Psoas muscle (tissue), 7 donors: ENCODE measurements at regions not wholly inside any gene's neighbourhood (a gene's known extent, or its start where the extent isn't known, plus 50 kb on each side); places are given as distances from the start of the nearest gene placed in this dataset.
"Not testable (repeated sequence)": the region's sequence is repeated elsewhere in the genome, so short reads cannot be mapped to it uniquely, and the experiment has no call there.

ENCODE experiments used
- ATAC-seq, 4 donors: fragments of 200-7000 bp; cut with Tn5 transposase; one replicate each; pipeline ENCODE4 v1.9.1; 2020; ENCODE audit warnings: moderate library complexity in 3 of 4, mild to moderate bottlenecking in 2 of 4
- DNase-seq, 2 donors: peaks; one replicate each; pipeline ENCODE4 v3.0.0-alpha.2; 2020
- H3K27ac ChIP-seq: fragments of 200-600 bp; one replicate; pipeline ENCODE4 v1.8.0; 2022
- H3K27me3 ChIP-seq, 3 donors: fragments of 200-600 bp in 1 of 3; one replicate each; pipeline versions ENCODE4 v1.6.1 to v1.8.0; 2013 to 2022; ENCODE audit warnings: low read length in 2 of 3, mild to moderate bottlenecking in 2 of 3, moderate library complexity in 1 of 3; ENCODE audit not compliant: insufficient read depth in 3 of 3
- H3K36me3 ChIP-seq, 2 donors: fragments of 200-600 bp in 1 of 2; one replicate each; pipeline versions ENCODE4 v1.6.1 to v1.8.0; 2013 to 2022; ENCODE audit warnings: low read depth in 1 of 2, mild to moderate bottlenecking in 1 of 2, moderate library complexity in 1 of 2; ENCODE audit not compliant: insufficient read depth in 1 of 2
- H3K4me1 ChIP-seq: fragments of 200-600 bp; one replicate; pipeline ENCODE4 v1.8.0; 2022
- H3K4me3 ChIP-seq: fragments of 200-600 bp; one replicate; pipeline ENCODE4 v1.8.0; 2022; ENCODE audit warnings: mild to moderate bottlenecking
- H3K9me3 ChIP-seq: fragments of 200-600 bp; one replicate; pipeline ENCODE4 v1.8.0; 2022
- CTCF ChIP-seq: fragments of 200-600 bp; IDR thresholded peaks from one replicate; pipeline ENCODE4 v1.8.0; 2022; ENCODE audit warnings: antibody characterized with exemption
- WGBS, 3 donors: extraction: QIAGEN DNeasy Blood & Tissue Kit; methylation state at CpG; one replicate each; pipeline versions ENCODE4 v1.1.6 to v1.1.7; 2013; 5-methylcytosine and 5-hydroxymethylcytosine counted together
- intact Hi-C, 2 donors: fragments of 100-400 bp; cut with DNase I; formaldehyde crosslinking; loops; one replicate each; pipeline versions ENCODE4 v1.11.0 to v1.14.2; 2022
- donor health status: healthy with polysubstance abuse.
- donor health status: DM: no; HTN: no; CAD: no; lungs with moderate emphysema.
- donor health status: Bipolar disorder and iron deficiency.
- donor health status: healthy.
- donor health status: DM: yes; HTN: yes; CAD: no.
- donor health status: DM: no; HTN: no; CAD: no.
- donor health status: DM: yes; HTN: yes; CAD: no.

GRCh38 chr14:45559626-45560025 is 306.6 kb upstream of the MIS18BP1 start:
- Histone ChIP-seq H3K36me3 (no peaks in the 10 kb centered on the region), H3K4me1 (no peaks in the 10 kb centered on the region), H3K9me3 (no peaks in the 10 kb centered on the region), H3K4me3 (no peak overlapping the region), H3K27ac (no peak overlapping the region), H3K27me3 (no peaks in the 10 kb centered on the region)
- TF ChIP-seq CTCF: no peak
- 78 to 86% (median 83%) methylated on average over 5 of the region's 5 CpGs for WGBS, 3 donors
- DNase-seq (no peak), ATAC-seq (no peak)
- intact Hi-C loops: no loop called here

- no peaks in the 10 kb centered on the region for H3K36me3 ChIP-seq
- no peaks in the 10 kb centered on the region for H3K9me3 ChIP-seq
- TF ChIP-seq CTCF: no peak
- H3K27me3 ChIP-seq: no peaks in the 10 kb centered on the region
- no peaks in the 10 kb centered on the region for H3K4me1 ChIP-seq
- DNase-seq (no peak), ATAC-seq (no peak)
- no peak overlapping the region for H3K4me3 ChIP-seq
- no peak overlapping the region for H3K27ac ChIP-seq
- intact Hi-C loops: no loop called here
Observed at GRCh38 chr14:45558183-45558582, 305.2 kb upstream of the MIS18BP1 start.

DNA sequence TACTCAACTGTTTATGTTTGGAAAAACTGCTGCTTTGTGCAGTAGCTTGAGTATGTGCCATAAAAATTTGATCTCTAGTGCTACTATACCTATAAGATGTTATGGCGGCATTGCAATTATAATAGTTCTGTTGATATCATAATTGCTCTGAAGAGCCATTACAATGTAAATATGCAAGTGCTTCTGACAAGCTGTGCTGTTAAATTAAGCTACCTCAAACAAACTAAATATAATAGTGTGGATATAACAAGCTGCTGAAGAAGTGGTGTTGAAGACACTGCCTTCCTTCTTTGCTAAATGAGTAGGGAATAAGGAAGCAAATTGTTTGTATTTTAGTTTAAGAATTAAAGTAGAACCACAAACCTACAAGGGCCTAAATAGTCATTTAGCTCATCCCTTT is 301.0 kb upstream of the MIS18BP1 start:
- WGBS, 3 donors: 93 to 99% (median 95%) methylated on average over 1 of the region's 1 CpG

GRCh38 chr14:45551240-45551820 is 298.3 kb upstream of the MIS18BP1 start:
- H3K36me3 ChIP-seq, H3K9me3 ChIP-seq, DNase-seq, H3K27me3 ChIP-seq, H3K4me3 ChIP-seq, ATAC-seq, H3K4me1 ChIP-seq, intact Hi-C loops, H3K27ac ChIP-seq: not testable (repeated sequence)
- WGBS, 3 donors: 51 to 59% (median 53%) methylated on average over 16 of the region's 16 CpGs

More for the DNA sequence above, 301.0 kb upstream of the MIS18BP1 start:
- DNase-seq (no peak), ATAC-seq (no peak)
- Histone ChIP-seq H3K9me3 (no peaks in the 10 kb centered on the region), H3K4me3 (no peak overlapping the region), H3K36me3 (no peaks in the 10 kb centered on the region), H3K27me3 (no peaks in the 10 kb centered on the region), H3K27ac (no peak overlapping the region), H3K4me1 (no peaks in the 10 kb centered on the region)
- intact Hi-C loops: no loop called here
- TF ChIP-seq CTCF: no peak

GRCh38 chr14:45531022-45531421 is 278.0 kb upstream of the MIS18BP1 start:
- no peaks in the 10 kb centered on the region for H3K27me3 ChIP-seq
- no peak for ATAC-seq
- intact Hi-C loops: no loop called here
- TF ChIP-seq CTCF: no peak
- WGBS, 3 donors: 78 to 86% (median 80%) methylated on average over 2 of the region's 2 CpGs
- H3K27ac ChIP-seq: no peak overlapping the region
- no peak for DNase-seq
- H3K4me3 ChIP-seq: no peak overlapping the region
- no peaks in the 10 kb centered on the region for H3K9me3 ChIP-seq
- H3K4me1 ChIP-seq: no peaks in the 10 kb centered on the region
- no peaks in the 10 kb centered on the region for H3K36me3 ChIP-seq
